ENCODE measurements at regions not wholly inside any gene's neighbourhood (a gene's known extent, or its start where the extent isn't known, plus 50 kb on each side); places are given as distances from the start of the nearest gene placed in this dataset.
"Not testable (repeated sequence)": the region's sequence is repeated elsewhere in the genome, so short reads cannot be mapped to it uniquely, and the experiment has no call there.

DNA sequence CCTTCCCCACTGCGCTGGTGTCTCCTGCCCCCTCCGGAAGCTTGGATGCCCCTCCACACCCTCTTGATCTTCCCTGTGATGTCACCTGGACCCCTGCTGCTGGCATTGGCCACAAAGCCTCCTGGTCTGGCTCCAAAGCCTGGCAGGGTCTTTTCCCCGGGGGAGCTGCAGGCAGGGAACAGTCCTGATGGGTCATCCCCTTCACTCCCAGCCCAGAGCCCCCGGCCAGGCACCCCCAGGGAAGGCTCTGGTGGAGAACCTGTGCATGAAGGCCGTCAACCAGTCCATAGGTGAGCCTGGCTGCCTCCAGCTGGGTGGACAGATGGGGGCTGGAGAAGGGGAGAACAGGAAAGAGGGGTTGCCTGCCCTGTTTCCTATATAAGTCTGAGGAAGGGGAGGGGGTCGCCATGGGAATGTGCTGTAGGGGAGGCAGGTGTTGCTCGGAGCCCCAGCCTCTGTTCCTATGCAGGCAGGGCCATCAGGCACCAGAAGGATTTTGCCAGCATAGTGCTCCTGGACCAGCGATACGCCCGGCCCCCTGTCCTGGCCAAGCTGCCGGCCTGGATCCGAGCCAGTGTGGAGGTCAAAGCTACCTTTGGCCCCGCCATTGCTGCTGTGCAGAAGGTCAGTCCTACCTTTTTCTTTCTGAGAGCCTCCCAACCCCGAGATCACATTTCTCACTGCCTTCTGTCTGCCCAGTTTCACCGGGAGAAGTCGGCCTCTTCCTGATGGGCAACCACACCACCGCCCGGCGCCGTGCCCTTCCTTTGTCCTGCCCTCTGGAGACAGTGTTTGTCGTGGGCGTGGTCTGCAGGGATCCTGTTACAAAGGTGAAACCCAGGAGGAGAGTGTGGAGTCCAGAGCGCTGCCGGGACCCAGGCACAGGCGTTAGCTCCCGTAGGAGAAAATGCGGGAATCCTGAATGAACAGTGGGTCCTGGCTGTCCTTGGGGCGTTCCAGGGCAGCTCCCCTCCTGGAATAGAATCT lies 104.5 kb upstream of the PZP start:
- TF ChIP-seq POLR2A (IDR thresholded peaks at IDR 0.05; ENCODE audit: low read length); GATA1 (IDR thresholded peaks at IDR 0.05; ENCODE audit: low read depth, low read length): not testable (repeated sequence)

Data from erythroblast (primary cell).